Neural crest cell (in vitro differentiated cells): ENCODE measurements at regions not wholly inside any gene's neighbourhood (a gene's known extent, or its start where the extent isn't known, plus 50 kb on each side); places are given as distances from the start of the nearest gene placed in this dataset.
"Not testable (repeated sequence)": the region's sequence is repeated elsewhere in the genome, so short reads cannot be mapped to it uniquely, and the experiment has no call there.

Experiments used
- DNase-seq: peaks from one replicate; pipeline ENCODE4 v3.0.0; 2021; ENCODE audit warnings: low read depth, mixed read lengths, low spot score
- H3K27ac Mint-ChIP-seq: one replicate; pipeline ENCODE4 v1.8.0; 2021; ENCODE audit warnings: mild to moderate bottlenecking, mixed read lengths; ENCODE audit not compliant: unreplicated experiment
- H3K27me3 Mint-ChIP-seq: 2 replicates; pipeline ENCODE4 v1.8.0; 2021; ENCODE audit warnings: low read depth, mild to moderate bottlenecking, mixed read lengths
- H3K36me3 Mint-ChIP-seq: 2 replicates; pipeline ENCODE4 v1.8.0; 2021; ENCODE audit warnings: low read depth, mild to moderate bottlenecking, mixed read lengths
- H3K4me1 Mint-ChIP-seq: 2 replicates; pipeline ENCODE4 v1.8.0; 2021; ENCODE audit warnings: mixed read lengths
- H3K4me3 Mint-ChIP-seq: one replicate; pipeline ENCODE4 v1.8.0; 2021; ENCODE audit warnings: mild to moderate bottlenecking, mixed read lengths
- H3K9me3 Mint-ChIP-seq: 2 replicates; pipeline ENCODE4 v1.8.0; 2021; ENCODE audit warnings: mixed read lengths
- TF ChIP-seq, protein P1 (sequence below): fragments of 200-600 bp; sonication (generic); conservative IDR thresholded peaks from 2 replicates; pipeline ENCODE4 v1.5.0; 2021; ENCODE audit warnings: antibody characterized with exemption, mild to moderate bottlenecking

DNA sequence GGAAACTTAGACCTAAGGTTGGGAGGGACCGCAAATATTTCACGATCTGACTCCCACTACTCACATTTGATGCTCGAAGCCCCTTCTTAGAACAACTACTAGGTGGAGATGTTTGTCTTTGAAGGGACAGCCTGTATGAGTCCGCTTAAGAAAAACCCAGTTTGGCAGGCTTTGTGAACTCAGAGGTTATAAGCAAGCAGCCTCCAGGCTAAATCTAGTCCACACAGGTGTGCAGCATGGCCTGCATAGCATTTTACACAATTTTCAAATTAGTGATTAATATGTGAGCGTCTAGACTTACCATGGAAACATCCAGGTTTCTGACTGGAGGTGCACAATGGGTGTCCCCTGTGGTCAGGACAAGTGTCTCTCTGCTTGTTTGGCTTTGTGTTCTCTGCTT is 127.1 kb downstream of the KIF4B start:
- no peaks in the 10 kb centered on the region for H3K36me3 Mint-ChIP-seq
- TF ChIP-seq, protein P1, sequence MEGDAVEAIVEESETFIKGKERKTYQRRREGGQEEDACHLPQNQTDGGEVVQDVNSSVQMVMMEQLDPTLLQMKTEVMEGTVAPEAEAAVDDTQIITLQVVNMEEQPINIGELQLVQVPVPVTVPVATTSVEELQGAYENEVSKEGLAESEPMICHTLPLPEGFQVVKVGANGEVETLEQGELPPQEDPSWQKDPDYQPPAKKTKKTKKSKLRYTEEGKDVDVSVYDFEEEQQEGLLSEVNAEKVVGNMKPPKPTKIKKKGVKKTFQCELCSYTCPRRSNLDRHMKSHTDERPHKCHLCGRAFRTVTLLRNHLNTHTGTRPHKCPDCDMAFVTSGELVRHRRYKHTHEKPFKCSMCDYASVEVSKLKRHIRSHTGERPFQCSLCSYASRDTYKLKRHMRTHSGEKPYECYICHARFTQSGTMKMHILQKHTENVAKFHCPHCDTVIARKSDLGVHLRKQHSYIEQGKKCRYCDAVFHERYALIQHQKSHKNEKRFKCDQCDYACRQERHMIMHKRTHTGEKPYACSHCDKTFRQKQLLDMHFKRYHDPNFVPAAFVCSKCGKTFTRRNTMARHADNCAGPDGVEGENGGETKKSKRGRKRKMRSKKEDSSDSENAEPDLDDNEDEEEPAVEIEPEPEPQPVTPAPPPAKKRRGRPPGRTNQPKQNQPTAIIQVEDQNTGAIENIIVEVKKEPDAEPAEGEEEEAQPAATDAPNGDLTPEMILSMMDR = no peak
- peaks cover 42% of the 10 kb centered on the region for H3K27me3 Mint-ChIP-seq
- H3K4me1 Mint-ChIP-seq = no peaks in the 10 kb centered on the region
- no peak overlapping the region for H3K27ac Mint-ChIP-seq
- no peak for DNase-seq
- H3K9me3 Mint-ChIP-seq = no peaks in the 10 kb centered on the region
- no peak overlapping the region for H3K4me3 Mint-ChIP-seq

DNA sequence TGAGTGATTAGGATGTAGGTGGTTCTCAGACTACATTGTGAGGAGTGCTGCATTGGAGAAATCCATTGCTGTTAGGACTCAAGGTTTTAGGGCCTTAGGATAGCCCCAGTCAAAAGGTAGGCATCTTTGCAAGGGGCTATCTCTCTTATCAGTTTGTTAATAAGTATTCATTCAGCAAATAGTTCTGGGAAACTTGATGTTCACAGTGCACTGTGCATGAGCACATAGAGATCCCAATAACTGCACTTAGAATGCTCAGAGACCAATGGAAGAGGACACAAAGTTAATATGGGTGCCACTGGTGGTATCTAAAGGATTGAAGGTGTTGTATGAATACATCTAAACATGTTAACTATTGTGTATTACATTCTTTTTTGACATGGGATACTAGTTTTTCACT is 131.4 kb downstream of the KIF4B start:
- H3K27ac Mint-ChIP-seq = no peak overlapping the region
- no peaks in the 10 kb centered on the region for H3K9me3 Mint-ChIP-seq
- DNase-seq = no peak
- H3K36me3 Mint-ChIP-seq = no peaks in the 10 kb centered on the region
- H3K4me1 Mint-ChIP-seq = peaks cover 3% of the 10 kb centered on the region
- TF ChIP-seq, protein P1 = no peak
- H3K27me3 Mint-ChIP-seq = peaks cover 18% of the 10 kb centered on the region
- no peak overlapping the region for H3K4me3 Mint-ChIP-seq

DNA sequence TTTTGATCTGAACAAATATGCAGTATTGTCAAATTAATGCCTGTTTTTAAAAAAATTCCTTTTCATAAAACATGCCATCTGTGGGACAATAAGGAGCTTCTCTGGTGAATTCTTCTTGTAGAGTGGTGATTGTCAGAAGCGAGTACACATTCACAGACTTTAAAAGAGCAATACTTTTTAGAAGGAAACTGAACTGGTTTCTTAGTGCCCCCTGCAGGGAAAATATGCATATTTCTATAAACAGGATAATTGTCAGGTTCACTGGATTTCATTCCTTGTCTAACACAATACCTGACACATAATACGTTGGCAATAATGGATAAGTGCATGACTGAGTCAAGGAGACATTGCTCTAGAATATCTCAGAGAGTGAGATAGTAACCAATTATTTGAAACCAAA is 133.7 kb downstream of the KIF4B start:
- Mint-ChIP-seq H3K27ac (no peak overlapping the region), H3K4me3 (no peak overlapping the region), H3K36me3 (no peaks in the 10 kb centered on the region), H3K9me3 (no peaks in the 10 kb centered on the region), H3K4me1 (peaks cover 3% of the 10 kb centered on the region), H3K27me3 (peaks cover 16% of the 10 kb centered on the region)
- no peak for DNase-seq
- TF ChIP-seq, protein P1 = no peak

DNA sequence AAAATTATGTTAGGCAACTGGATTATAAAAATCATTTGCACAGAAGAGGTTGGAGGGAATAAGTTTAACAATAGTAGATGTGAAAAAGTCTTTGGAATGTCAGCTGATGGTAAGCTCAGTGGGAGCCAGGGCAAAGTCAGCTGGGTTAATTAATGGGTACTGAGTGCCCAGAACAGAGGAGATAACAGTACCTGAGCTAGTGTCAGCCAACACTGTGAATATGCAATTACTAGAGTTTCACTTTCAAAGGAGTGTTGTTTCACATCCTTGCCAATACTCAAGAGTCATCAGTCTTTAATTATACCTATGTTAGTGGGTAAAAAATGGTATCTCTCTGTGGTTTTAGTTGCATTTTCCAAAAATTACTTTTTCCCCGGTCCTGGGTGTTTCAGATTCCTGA is 135.1 kb downstream of the KIF4B start:
- Mint-ChIP-seq H3K36me3 (no peaks in the 10 kb centered on the region), H3K4me3 (no peak overlapping the region), H3K9me3 (no peaks in the 10 kb centered on the region), H3K27me3 (peaks cover 13% of the 10 kb centered on the region), H3K27ac (no peak overlapping the region), H3K4me1 (peaks cover 3% of the 10 kb centered on the region)
- no peak for DNase-seq
- TF ChIP-seq, protein P1 = no peak

DNA sequence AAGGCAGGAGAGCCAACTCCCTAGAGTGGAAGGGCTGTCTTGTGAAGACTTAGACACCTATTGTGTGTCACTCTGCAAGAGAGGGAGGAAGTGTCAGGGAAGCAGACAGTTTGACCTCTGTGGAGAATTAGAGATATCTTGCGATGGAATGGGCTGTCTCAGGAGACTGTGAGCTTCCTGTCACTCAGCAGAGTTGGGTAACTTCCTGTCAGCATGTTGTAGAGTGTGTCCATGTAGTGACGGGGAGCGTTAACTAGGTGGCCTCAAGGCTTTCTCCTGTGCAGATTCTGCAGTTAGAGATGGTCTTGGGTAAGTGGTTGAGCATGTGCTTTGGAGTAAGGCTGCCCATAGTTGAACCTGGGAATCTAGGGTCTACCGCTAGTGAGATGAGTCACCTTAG is 136.5 kb downstream of the KIF4B start:
- H3K4me3 Mint-ChIP-seq = no peak overlapping the region
- H3K9me3 Mint-ChIP-seq = no peaks in the 10 kb centered on the region
- H3K27me3 Mint-ChIP-seq = peaks cover 6% of the 10 kb centered on the region
- no peak for DNase-seq
- TF ChIP-seq, protein P1 = no peak
- H3K36me3 Mint-ChIP-seq = no peaks in the 10 kb centered on the region
- H3K4me1 Mint-ChIP-seq = peaks cover 3% of the 10 kb centered on the region
- no peak overlapping the region for H3K27ac Mint-ChIP-seq

DNA sequence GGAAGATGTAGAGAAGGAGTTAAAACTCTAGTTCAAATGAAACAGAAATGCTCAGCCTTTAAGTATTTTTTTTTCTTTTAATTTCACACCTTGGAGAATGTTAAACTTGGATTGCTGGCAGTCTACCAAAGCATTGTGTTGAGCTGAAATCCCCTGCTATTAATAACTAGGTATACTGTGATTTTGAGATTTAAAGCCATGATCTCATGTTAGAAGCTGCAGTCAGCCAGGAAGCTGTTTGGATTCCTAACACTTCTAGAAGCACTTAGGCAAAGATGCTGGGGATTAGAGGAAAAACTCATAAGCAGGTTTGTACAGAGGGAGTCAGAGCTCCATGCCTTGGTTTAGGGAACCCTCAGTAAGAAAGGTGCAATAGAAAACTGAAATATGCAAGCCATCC is 141.4 kb downstream of the KIF4B start:
- Mint-ChIP-seq H3K27me3 (peaks cover 2% of the 10 kb centered on the region), H3K4me3 (no peak overlapping the region), H3K27ac (no peak overlapping the region), H3K9me3 (no peaks in the 10 kb centered on the region), H3K4me1 (no peaks in the 10 kb centered on the region), H3K36me3 (no peaks in the 10 kb centered on the region)
- TF ChIP-seq, protein P1 = no peak
- DNase-seq = no peak

DNA sequence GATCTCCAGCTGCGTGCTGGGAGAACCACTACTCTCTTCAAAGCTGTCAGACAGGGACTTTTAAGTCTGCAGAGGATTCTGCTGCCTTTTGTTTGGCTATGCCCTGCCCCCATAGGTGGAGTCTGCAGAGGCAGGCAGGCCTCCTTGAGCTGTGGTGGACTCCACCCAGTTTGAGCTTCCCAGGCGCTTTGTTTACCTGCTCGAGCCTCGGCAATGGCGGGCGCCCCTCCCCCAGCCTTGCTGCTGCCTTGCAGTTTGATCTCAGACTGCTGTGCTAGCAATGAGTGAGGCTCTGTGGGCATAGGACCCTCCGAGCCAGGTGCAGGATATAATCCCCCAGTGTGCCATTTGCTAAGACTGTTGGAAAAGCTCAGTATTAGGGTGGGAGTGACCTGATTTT is 149.5 kb downstream of the KIF4B start:
- H3K9me3 Mint-ChIP-seq, H3K27me3 Mint-ChIP-seq, H3K27ac Mint-ChIP-seq, H3K4me1 Mint-ChIP-seq, H3K36me3 Mint-ChIP-seq, DNase-seq, H3K4me3 Mint-ChIP-seq: not testable (repeated sequence)
